GM12878 (cell line): ENCODE measurements at regions not wholly inside any gene's neighbourhood (a gene's known extent, or its start where the extent isn't known, plus 50 kb on each side); places are given as distances from the start of the nearest gene placed in this dataset.

Source experiments
- ATAC-seq: fragments of 200-7000 bp; cut with Tn5 transposase; 3 replicates; pipeline ENCODE4 v1.9.1; 2020; ENCODE audit warnings: mild to moderate bottlenecking, moderate library complexity
- BruUV-seq: library from RNA; stranded (reverse); fragments of 400-500 nt; replicated peaks from 2 replicates; lab custom pipeline; 2021; lab: Mats Ljungman, UMichigan
- CTCF ChIA-PET: fragments of 300-600 bp; sonication (Branson Sonifier 250); formaldehyde crosslinking; extraction: SDS; loops from one replicate; lab custom pipeline; 2021; ENCODE audit warnings: inconsistent platforms; lab: Yijun Ruan, JAX
- POLR2A ChIA-PET: fragments of 350-600 bp; formaldehyde crosslinking; extraction: SDS; loops from one replicate; lab custom pipeline; 2021; ENCODE audit warnings: inconsistent platforms; lab: Charles Lee
- RAD21 ChIA-PET: fragments of 300-600 bp; sonication (Branson Sonifier 250); formaldehyde crosslinking; loops from one replicate; lab custom pipeline; 2023; ENCODE audit warnings: antibody characterized with exemption; ENCODE audit not compliant: unreplicated experiment; lab: Charles Lee
- SMC1A ChIA-PET: fragments of 300-600 bp; sonication (Branson Sonifier 250); formaldehyde crosslinking; loops from one replicate; lab custom pipeline; 2023; ENCODE audit not compliant: unreplicated experiment, uncharacterized antibody; lab: Charles Lee
- DNase-seq: peaks from one replicate; pipeline ENCODE4 v3.0.0-alpha.2; 2011; ENCODE audit warnings: low read depth, low spot score
- FAIRE-seq: peaks from 3 replicates; lab custom pipeline; 2011; peaks lifted over from hg19 to GRCh38; lab: Jason Lieb, UNC
- H2AFZ ChIP-seq: 2 replicates; pipeline ENCODE4 v1.6.0; 2011; ENCODE audit warnings: low read depth, low read length, control low read depth; ENCODE audit not compliant: control insufficient read depth
- H3K27ac ChIP-seq: 2 replicates; pipeline ENCODE4 v1.5.1; 2011; ENCODE audit warnings: control low read depth; ENCODE audit not compliant: control insufficient read depth, insufficient read depth
- H3K27me3 ChIP-seq, 2 experiments: replicated peaks in 1 of 2; 2 replicates each; pipeline versions ENCODE4 v1.6.0 to v1.6.1; 2011; ENCODE audit warnings: low read length in 1 of 2; ENCODE audit not compliant: control insufficient read depth in 2 of 2, insufficient read depth in 2 of 2
- H3K36me3 ChIP-seq, 2 experiments: 2 replicates each; pipeline ENCODE4 v1.5.1; 2011; ENCODE audit warnings: low read length in 1 of 2; ENCODE audit not compliant: control insufficient read depth in 2 of 2, insufficient read depth in 2 of 2
- H3K4me1 ChIP-seq: 2 replicates; pipeline ENCODE4 v1.6.1; 2011; ENCODE audit warnings: mild to moderate bottlenecking, low read length, moderate library complexity, mixed read lengths; ENCODE audit not compliant: control insufficient read depth, insufficient read depth
- H3K4me2 ChIP-seq: 2 replicates; pipeline ENCODE4 v1.6.0; 2011; ENCODE audit warnings: control low read depth; ENCODE audit not compliant: control insufficient read depth, insufficient read depth
- H3K4me3 ChIP-seq: fragments of 200-600 bp; sonication (generic); 2 replicates; pipeline ENCODE4 v1.5.1; 2016
- H3K79me2 ChIP-seq: 2 replicates; pipeline ENCODE4 v1.6.0; 2011; ENCODE audit warnings: low read length; ENCODE audit not compliant: control insufficient read depth, insufficient read depth
- H3K9ac ChIP-seq: 2 replicates; pipeline ENCODE4 v1.8.0; 2011; ENCODE audit warnings: low read length, control low read depth, mixed read lengths; ENCODE audit not compliant: control insufficient read depth, insufficient read depth
- H3K9me3 ChIP-seq: replicated peaks from 3 replicates; pipeline ENCODE4 v1.5.1; 2011; ENCODE audit warnings: mild to moderate bottlenecking, low read length; ENCODE audit not compliant: control insufficient read depth, insufficient read depth
- H4K20me1 ChIP-seq: 2 replicates; pipeline ENCODE4 v1.6.0; 2011; ENCODE audit not compliant: control insufficient read depth, insufficient read depth
- ATF7 ChIP-seq: fragments of 450-650 bp; IDR thresholded peaks from 2 replicates; pipeline ENCODE4 v1.6.1; 2016; ENCODE audit warnings: low read depth, mild to moderate bottlenecking
- CEBPZ ChIP-seq: fragments of 150-350 bp; IDR thresholded peaks from 2 replicates; pipeline ENCODE4 v1.6.1; 2016; ENCODE audit warnings: low read depth, low read length
- CREB1 ChIP-seq: IDR thresholded peaks from 2 replicates; pipeline ENCODE4 v1.6.1; 2012; ENCODE audit warnings: low read depth, mild to moderate bottlenecking, inconsistent platforms
- CREM ChIP-seq: IDR thresholded peaks from 2 replicates; pipeline ENCODE4 v1.6.1; 2014; ENCODE audit warnings: antibody characterized with exemption, low read depth
- KAT2A ChIP-seq: conservative IDR thresholded peaks from 2 replicates; pipeline ENCODE4 v1.6.1; 2011; ENCODE audit warnings: low read depth, low read length; ENCODE audit not compliant: control insufficient read depth
- MEF2B ChIP-seq: fragments of 450-650 bp; IDR thresholded peaks from 2 replicates; pipeline ENCODE4 v1.6.1; 2018; ENCODE audit warnings: mild to moderate bottlenecking, moderate library complexity; ENCODE audit not compliant: partially characterized antibody, poor library complexity, severe bottlenecking
- MXI1 ChIP-seq: fragments of 150-350 bp; IDR thresholded peaks from 2 replicates; pipeline ENCODE4 v1.6.1; 2011; ENCODE audit warnings: low read depth, mild to moderate bottlenecking, inconsistent platforms, low read length, improper control_type of control experiment
- NBN ChIP-seq: fragments of 450-650 bp; IDR thresholded peaks from 2 replicates; pipeline ENCODE4 v1.6.1; 2016
- SMC3 ChIP-seq: IDR thresholded peaks from 2 replicates; pipeline ENCODE4 v1.6.1; 2011; ENCODE audit warnings: low read length, improper control_type of control experiment, borderline replicate concordance
- SP1 ChIP-seq: IDR thresholded peaks from one replicate; pipeline ENCODE4 v1.6.1; 2011; ENCODE audit warnings: low read depth, low read length
- ZBTB33 ChIP-seq: fragments of 450-650 bp; IDR thresholded peaks from 2 replicates; pipeline ENCODE4 v1.6.1; 2017; ENCODE audit warnings: mild to moderate bottlenecking
- WGBS: methylation state at CpG from one replicate; pipeline ENCODE4 v1.1.6; 2016; ENCODE audit warnings: low lambda C conversion rate; ENCODE audit not compliant: insufficient replicate concordance, insufficient coverage; ENCODE audit errors: missing lambda C conversion rate; 5-methylcytosine and 5-hydroxymethylcytosine counted together
- in situ Hi-C: fragments of 300-500 bp; cut with MboI; formaldehyde crosslinking; loops from 9 replicates; pipeline ENCODE4 v1.14.3; 2018; ENCODE audit warnings: mixed read lengths
- intact Hi-C: fragments of 100-400 bp; cut with micrococcal nuclease; formaldehyde crosslinking; loops from one replicate; pipeline ENCODE4 v1.14.2; 2022; ENCODE audit not compliant: unreplicated experiment
- TF ChIP-seq, protein P1 (sequence below): fragments of 150-350 bp; IDR thresholded peaks from 2 replicates; pipeline ENCODE4 v1.6.1; 2014; ENCODE audit warnings: mild to moderate bottlenecking, low read depth, low read length
- TF ChIP-seq, protein P2 (sequence below): IDR thresholded peaks from 2 replicates; pipeline ENCODE4 v1.6.1; 2011; ENCODE audit warnings: low read depth, mild to moderate bottlenecking, low read length, moderate library complexity, borderline replicate concordance; ENCODE audit errors: extremely low read depth

- Histone ChIP-seq H3K9ac (no peak overlapping the region), H3K27ac (no peak overlapping the region), H3K4me1 (no peaks in the 10 kb centered on the region), H3K4me2 (no peak overlapping the region), H3K9me3 (no peaks in the 10 kb centered on the region), H3K27me3 (no peaks in the 10 kb centered on the region), H2AFZ (no peak overlapping the region), H3K4me3 (no peak overlapping the region), H4K20me1 (no peaks in the 10 kb centered on the region), H3K79me2 (no peaks in the 10 kb centered on the region), H3K36me3 (no peaks in the 10 kb centered on the region)
- BruUV-seq = no TSS peak
- TF ChIP-seq CREB1 = no peak
- TF ChIP-seq MXI1 = no peak
- no peak for TF ChIP-seq CEBPZ
- no peak for TF ChIP-seq KAT2A
- TF ChIP-seq, protein P1, sequence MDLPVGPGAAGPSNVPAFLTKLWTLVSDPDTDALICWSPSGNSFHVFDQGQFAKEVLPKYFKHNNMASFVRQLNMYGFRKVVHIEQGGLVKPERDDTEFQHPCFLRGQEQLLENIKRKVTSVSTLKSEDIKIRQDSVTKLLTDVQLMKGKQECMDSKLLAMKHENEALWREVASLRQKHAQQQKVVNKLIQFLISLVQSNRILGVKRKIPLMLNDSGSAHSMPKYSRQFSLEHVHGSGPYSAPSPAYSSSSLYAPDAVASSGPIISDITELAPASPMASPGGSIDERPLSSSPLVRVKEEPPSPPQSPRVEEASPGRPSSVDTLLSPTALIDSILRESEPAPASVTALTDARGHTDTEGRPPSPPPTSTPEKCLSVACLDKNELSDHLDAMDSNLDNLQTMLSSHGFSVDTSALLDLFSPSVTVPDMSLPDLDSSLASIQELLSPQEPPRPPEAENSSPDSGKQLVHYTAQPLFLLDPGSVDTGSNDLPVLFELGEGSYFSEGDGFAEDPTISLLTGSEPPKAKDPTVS = no peak
- TF ChIP-seq SMC3 = no peak
- TF ChIP-seq, protein P2, sequence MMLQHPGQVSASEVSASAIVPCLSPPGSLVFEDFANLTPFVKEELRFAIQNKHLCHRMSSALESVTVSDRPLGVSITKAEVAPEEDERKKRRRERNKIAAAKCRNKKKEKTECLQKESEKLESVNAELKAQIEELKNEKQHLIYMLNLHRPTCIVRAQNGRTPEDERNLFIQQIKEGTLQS = no peak
- TF ChIP-seq NBN = no peak
- no peak for TF ChIP-seq ATF7
- TF ChIP-seq ZBTB33 = no peak
- TF ChIP-seq SP1 = no peak
- TF ChIP-seq CREM = no peak
- no peak for TF ChIP-seq MEF2B
- 0% methylated on average over 3 of the region's 3 CpGs for WGBS
- in situ Hi-C loops = no loop called here
- SMC1A ChIA-PET = interaction anchor here (0.6 kb wide), 1 partner anchor 170 kb away, joined by 3 read pairs; no protein-coding TSS in a partner anchor
- ATAC-seq (no peak), DNase-seq (no peak), FAIRE-seq (no peak)
- intact Hi-C loops = no loop called here
- CTCF ChIA-PET = interaction anchor here (0.6 kb wide), 1 partner anchor 631 kb away, joined by 3 read pairs; no protein-coding TSS in a partner anchor
- POLR2A ChIA-PET = no interaction called here
- RAD21 ChIA-PET = no interaction called here
Measured at GRCh38 chr1:95730986-95731385, 497.0 kb downstream of the RWDD3 start.
